ENCODE measurements at regions not wholly inside any gene's neighbourhood (a gene's known extent, or its start where the extent isn't known, plus 50 kb on each side); places are given as distances from the start of the nearest gene placed in this dataset.

GRCh38 chr13:103157434-103158145, 91.4 kb upstream of the SLC10A2 start:
- Histone ChIP-seq H2BK15ac (ENCODE audit: low read length) (no peak overlapping the region), H4K8ac (ENCODE audit: extremely low read depth, insufficient read depth, low read length) (no peak overlapping the region), H3K4me3 (ENCODE audit: extremely low read depth in 1 of 4, insufficient read depth in 2 of 4, low read depth in 3 of 4, low read length in 4 of 4) (no peak overlapping the region), H3K27ac (ENCODE audit: low read depth, low read length) (no peak overlapping the region), H3K4me1 (replicated peaks in 1 of 4; ENCODE audit: control insufficient read depth in 3 of 4, insufficient read depth in 4 of 4, low read length in 3 of 4) (no peaks in the 10 kb centered on the region), H4K5ac (ENCODE audit: insufficient read length, low read depth, low read length) (no peak overlapping the region), H2BK20ac (ENCODE audit: low read length) (no peak overlapping the region), H3K23ac (ENCODE audit: insufficient read length) (no peak overlapping the region), H3K27me3 (replicated peaks in 1 of 4; ENCODE audit: control insufficient read depth in 3 of 4, extremely low read depth in 1 of 4, insufficient read depth in 3 of 4, low read length in 3 of 4) (no peaks in the 10 kb centered on the region; a peak in 1 of 7 replicates), H4K91ac (replicated peaks; ENCODE audit: insufficient read length, low read length) (no peak overlapping the region), H3K23me2 (ENCODE audit: low read depth, low read length) (no peaks in the 10 kb centered on the region), H3K56ac (replicated peaks; ENCODE audit: insufficient read length, low read depth, low read length) (no peak overlapping the region), H3K36me3 (ENCODE audit: control insufficient read depth in 2 of 4, insufficient read depth in 4 of 4, low read length in 3 of 4) (no peaks in the 10 kb centered on the region), H3K14ac (ENCODE audit: insufficient read length) (no peak overlapping the region), H2BK5ac (ENCODE audit: low read depth, low read length) (no peak overlapping the region), H2BK120ac (replicated peaks; ENCODE audit: low read depth, low read length) (no peak overlapping the region), H3K79me1 (ENCODE audit: low read depth, low read length) (no peaks in the 10 kb centered on the region), H3K18ac (ENCODE audit: extremely low read depth, low read length) (no peak overlapping the region), H2AK5ac (ENCODE audit: low read depth, low read length) (no peak overlapping the region), H3K4me2 (ENCODE audit: insufficient read depth in 1 of 2, low read depth in 2 of 2, low read length in 2 of 2) (no peak overlapping the region), H4K20me1 (replicated peaks in 1 of 2; ENCODE audit: control insufficient read depth in 1 of 2, insufficient read depth in 2 of 2, low read length in 2 of 2) (no peaks in the 10 kb centered on the region), H3K4ac (replicated peaks; ENCODE audit: insufficient read length, low read depth, low read length) (no peak overlapping the region), H2AFZ (ENCODE audit: low read length) (no peak overlapping the region), H3K79me2 (ENCODE audit: control insufficient read depth in 1 of 2, insufficient read depth in 2 of 2, low read length in 2 of 2) (no peaks in the 10 kb centered on the region), H3K9ac (replicated peaks in 1 of 4; ENCODE audit: extremely low read depth in 1 of 4, low read depth in 3 of 4, low read length in 3 of 4) (no peak overlapping the region), H3K9me3 (ENCODE audit: insufficient read depth in 2 of 2, low read depth in 1 of 2, low read length in 1 of 2) (peaks cover 0 to 3% of the 10 kb centered on the region in 2 experiments; a peak in 1 of 4 replicates), H2BK12ac (ENCODE audit: low read depth, low read length) (no peak overlapping the region)
- WGBS, 2 experiments (ENCODE audit: extremely low coverage in 1 of 2, insufficient coverage in 1 of 2, insufficient read length in 1 of 2, insufficient replicate concordance in 2 of 2, low coverage in 1 of 2, low lambda C conversion rate in 2 of 2, missing lambda C conversion rate in 1 of 2) = 87% methylated on average over 2 of the region's 2 CpGs; no CpG with 5 or more reads in 1 of the 2 experiments
- POLR2A ChIA-PET (ENCODE audit: partially characterized antibody) = no interaction called here
- FAIRE-seq (no peak), DNase-seq (ENCODE audit: low read depth in 1 of 2, low spot score in 2 of 2) (no peak)
- TF ChIP-seq ASH2L (IDR thresholded peaks at IDR 0.05; ENCODE audit: low read length) = no peak
- no peak for TF ChIP-seq SRF (IDR thresholded peaks at IDR 0.05; ENCODE audit: low read depth, low read length)
- CTCF ChIA-PET (ENCODE audit: partially characterized antibody) = interaction anchor here (1.0 kb wide), 1 partner anchor 197 kb away, joined by 3 read pairs; no protein-coding TSS in a partner anchor
